ENCODE measurements at regions not wholly inside any gene's neighbourhood (a gene's known extent, or its start where the extent isn't known, plus 50 kb on each side); places are given as distances from the start of the nearest gene placed in this dataset.

- H2BK20ac ChIP-seq (ENCODE audit: low read length) = no peak overlapping the region
- H3K4me3 ChIP-seq (ENCODE audit: extremely low read depth in 1 of 4, insufficient read depth in 2 of 4, low read depth in 3 of 4, low read length in 4 of 4) = no peak overlapping the region
- no peak overlapping the region for H3K18ac ChIP-seq (ENCODE audit: extremely low read depth, low read length)
- H2BK12ac ChIP-seq (ENCODE audit: low read depth, low read length) = no peak overlapping the region
- no peak overlapping the region for H4K8ac ChIP-seq (ENCODE audit: extremely low read depth, insufficient read depth, low read length)
- H4K20me1 ChIP-seq (replicated peaks in 1 of 2; ENCODE audit: control insufficient read depth in 1 of 2, insufficient read depth in 2 of 2, low read length in 2 of 2) = no peaks in the 10 kb centered on the region
- no peak overlapping the region for H2BK5ac ChIP-seq (ENCODE audit: low read depth, low read length)
- no peak overlapping the region for H2BK120ac ChIP-seq (replicated peaks; ENCODE audit: low read depth, low read length)
- H2AK5ac ChIP-seq (ENCODE audit: low read depth, low read length) = no peak overlapping the region
- no peaks in the 10 kb centered on the region for H3K27me3 ChIP-seq (replicated peaks in 1 of 4; ENCODE audit: control insufficient read depth in 3 of 4, extremely low read depth in 1 of 4, insufficient read depth in 3 of 4, low read length in 3 of 4)
- no peak overlapping the region for H2AFZ ChIP-seq (ENCODE audit: low read length)
- H3K9ac ChIP-seq (replicated peaks in 1 of 4; ENCODE audit: extremely low read depth in 1 of 4, low read depth in 3 of 4, low read length in 3 of 4) = no peak overlapping the region
- no peak overlapping the region for H3K23ac ChIP-seq (ENCODE audit: insufficient read length)
- H3K79me2 ChIP-seq (ENCODE audit: control insufficient read depth in 1 of 2, insufficient read depth in 2 of 2, low read length in 2 of 2) = no peaks in the 10 kb centered on the region
- H3K9me3 ChIP-seq (ENCODE audit: insufficient read depth in 2 of 2, low read depth in 1 of 2, low read length in 1 of 2) = no peaks in the 10 kb centered on the region
- H3K27ac ChIP-seq (ENCODE audit: low read depth, low read length) = no peak overlapping the region
- no peak overlapping the region for H2BK15ac ChIP-seq (ENCODE audit: low read length)
- no peaks in the 10 kb centered on the region for H3K79me1 ChIP-seq (ENCODE audit: low read depth, low read length)
- WGBS, 2 experiments (ENCODE audit: extremely low coverage in 1 of 2, insufficient coverage in 1 of 2, insufficient read length in 1 of 2, insufficient replicate concordance in 2 of 2, low coverage in 1 of 2, low lambda C conversion rate in 2 of 2, missing lambda C conversion rate in 1 of 2) = 91% methylated on average over 1 of the region's 1 CpG; no CpG with 5 or more reads in 1 of the 2 experiments
- no peaks in the 10 kb centered on the region for H3K36me3 ChIP-seq (ENCODE audit: control insufficient read depth in 2 of 4, insufficient read depth in 4 of 4, low read length in 3 of 4)
- FAIRE-seq = no peak
- ChIA-PET CTCF (ENCODE audit: partially characterized antibody) (interaction anchor here (0.5 to 0.8 kb wide), 2 partner anchors 227 to 380 kb away, joined by 3 read pairs; no protein-coding TSS in a partner anchor), POLR2A (ENCODE audit: partially characterized antibody) (no interaction called here)
- H4K5ac ChIP-seq (ENCODE audit: insufficient read length, low read depth, low read length) = no peak overlapping the region
- DNase-seq (ENCODE audit: low read depth in 1 of 2, low spot score in 2 of 2) = no peak
- H3K56ac ChIP-seq (replicated peaks; ENCODE audit: insufficient read length, low read depth, low read length) = no peak overlapping the region
- TF ChIP-seq SIX5 (IDR thresholded peaks at IDR 0.05; ENCODE audit: low read depth, low read length) = no peak
- TF ChIP-seq POU5F1 (IDR thresholded peaks at IDR 0.05; ENCODE audit: low read depth, low read length) = no peak
- TF ChIP-seq SP1 (IDR thresholded peaks at IDR 0.05; ENCODE audit: low read depth, low read length) = no peak
- no peak for TF ChIP-seq CEBPB (IDR thresholded peaks at IDR 0.05; ENCODE audit: low read depth, low read length)
- no peak for TF ChIP-seq RFX5 (IDR thresholded peaks at IDR 0.05; ENCODE audit: borderline replicate concordance, low read depth, low read length)
- TF ChIP-seq YY1 (IDR thresholded peaks at IDR 0.05; ENCODE audit: low read depth, low read length) = no peak
- TF ChIP-seq JUND (IDR thresholded peaks at IDR 0.05; ENCODE audit: low read length) = no peak
- H4K91ac ChIP-seq (replicated peaks; ENCODE audit: insufficient read length, low read length) = no peak overlapping the region
- no peak overlapping the region for H3K4ac ChIP-seq (replicated peaks; ENCODE audit: insufficient read length, low read depth, low read length)
- H3K4me2 ChIP-seq (ENCODE audit: insufficient read depth in 1 of 2, low read depth in 2 of 2, low read length in 2 of 2) = no peak overlapping the region
- H3K23me2 ChIP-seq (ENCODE audit: low read depth, low read length) = no peaks in the 10 kb centered on the region
- H3K14ac ChIP-seq (ENCODE audit: insufficient read length) = no peak overlapping the region
- peaks cover 0 to 4% (median 0%) of the 10 kb centered on the region in 4 experiments; a peak in 2 of 7 replicates for H3K4me1 ChIP-seq (replicated peaks in 1 of 4; ENCODE audit: control insufficient read depth in 3 of 4, insufficient read depth in 4 of 4, low read length in 3 of 4)
Measured at GRCh38 chr3:117480972-117481371, 771.4 kb downstream of the TUSC7 start.
